ENCODE measurements at regions not wholly inside any gene's neighbourhood (a gene's known extent, or its start where the extent isn't known, plus 50 kb on each side); places are given as distances from the start of the nearest gene placed in this dataset.

GRCh38 chr1:59219916-59220315, 77.0 kb upstream of the FGGY start:
- H3K36me3 ChIP-seq (ENCODE audit: control insufficient read depth in 2 of 4, insufficient read depth in 4 of 4, low read length in 3 of 4) = no peaks in the 10 kb centered on the region
- 81% methylated on average over 2 of the region's 2 CpGs; no CpG with 5 or more reads in 1 of the 2 experiments for WGBS, 2 experiments (ENCODE audit: extremely low coverage in 1 of 2, insufficient coverage in 1 of 2, insufficient read length in 1 of 2, insufficient replicate concordance in 2 of 2, low coverage in 1 of 2, low lambda C conversion rate in 2 of 2, missing lambda C conversion rate in 1 of 2)
- no peak overlapping the region for H3K4ac ChIP-seq (replicated peaks; ENCODE audit: insufficient read length, low read depth, low read length)
- TF ChIP-seq SIRT6 (IDR thresholded peaks at IDR 0.05; ENCODE audit: low read length) (no peak), PHF8 (conservative IDR thresholded peaks at IDR 0.05; ENCODE audit: low read depth, low read length) (no peak), EGR1 (IDR thresholded peaks at IDR 0.05; ENCODE audit: borderline replicate concordance, low read depth, low read length) (no peak), CEBPB (IDR thresholded peaks at IDR 0.05; ENCODE audit: low read depth, low read length) (no peak), EZH2 (IDR thresholded peaks at IDR 0.05; ENCODE audit: low read depth, low read length, severe bottlenecking) (no peak), SP1 (IDR thresholded peaks at IDR 0.05; ENCODE audit: low read depth, low read length) (no peak), CTBP2 (IDR thresholded peaks at IDR 0.05; ENCODE audit: borderline replicate concordance, insufficient read depth, insufficient read length, low read length) (no peak), TAF7 (optimal IDR thresholded peaks at IDR 0.05; ENCODE audit: borderline replicate concordance, low read depth, low read length) (no peak), RNF2 (IDR thresholded peaks at IDR 0.05; ENCODE audit: borderline replicate concordance, low read depth, low read length, missing control alignments, poor library complexity, severe bottlenecking) (no peak), GABPA (IDR thresholded peaks at IDR 0.05; ENCODE audit: borderline replicate concordance, insufficient read depth, low read length) (no peak), RAD21 (IDR thresholded peaks at IDR 0.05 in 1 of 2, conservative IDR thresholded peaks at IDR 0.05 in 1 of 2; ENCODE audit: low read depth in 2 of 2, low read length in 2 of 2) (no peak), TEAD4 (IDR thresholded peaks at IDR 0.05; ENCODE audit: low read depth, low read length) (no peak), KDM1A (IDR thresholded peaks at IDR 0.05; ENCODE audit: borderline replicate concordance, low read length) (no peak), NANOG (IDR thresholded peaks at IDR 0.05; ENCODE audit: insufficient read depth, low read depth, low read length, poor library complexity, severe bottlenecking) (no peak)

More at GRCh38 chr1:59219916-59220315, 77.0 kb upstream of the FGGY start:
- Histone ChIP-seq H4K5ac (ENCODE audit: insufficient read length, low read depth, low read length) (no peak overlapping the region), H4K8ac (ENCODE audit: extremely low read depth, insufficient read depth, low read length) (no peak overlapping the region), H2AFZ (ENCODE audit: low read length) (no peak overlapping the region), H3K27me3 (replicated peaks in 1 of 4; ENCODE audit: control insufficient read depth in 3 of 4, extremely low read depth in 1 of 4, insufficient read depth in 3 of 4, low read length in 3 of 4) (no peaks in the 10 kb centered on the region), H2BK20ac (ENCODE audit: low read length) (no peak overlapping the region), H3K56ac (replicated peaks; ENCODE audit: insufficient read length, low read depth, low read length) (no peak overlapping the region), H2BK5ac (ENCODE audit: low read depth, low read length) (no peak overlapping the region), H3K14ac (ENCODE audit: insufficient read length) (no peak overlapping the region), H3K9me3 (ENCODE audit: insufficient read depth in 2 of 2, low read depth in 1 of 2, low read length in 1 of 2) (peaks cover 0 to 3% of the 10 kb centered on the region in 2 experiments; a peak in 3 of 4 replicates), H3K27ac (ENCODE audit: low read depth, low read length) (no peak overlapping the region), H4K20me1 (replicated peaks in 1 of 2; ENCODE audit: control insufficient read depth in 1 of 2, insufficient read depth in 2 of 2, low read length in 2 of 2) (no peaks in the 10 kb centered on the region), H3K9ac (replicated peaks in 1 of 4; ENCODE audit: extremely low read depth in 1 of 4, low read depth in 3 of 4, low read length in 3 of 4) (no peak overlapping the region), H2BK15ac (ENCODE audit: low read length) (no peak overlapping the region), H3K23me2 (ENCODE audit: low read depth, low read length) (no peaks in the 10 kb centered on the region), H4K91ac (replicated peaks; ENCODE audit: insufficient read length, low read length) (no peak overlapping the region), H2BK12ac (ENCODE audit: low read depth, low read length) (no peak overlapping the region), H2BK120ac (replicated peaks; ENCODE audit: low read depth, low read length) (no peak overlapping the region), H2AK5ac (ENCODE audit: low read depth, low read length) (no peak overlapping the region), H3K4me1 (replicated peaks in 1 of 4; ENCODE audit: control insufficient read depth in 3 of 4, insufficient read depth in 4 of 4, low read length in 3 of 4) (no peaks in the 10 kb centered on the region), H3K79me1 (ENCODE audit: low read depth, low read length) (no peaks in the 10 kb centered on the region), H3K23ac (ENCODE audit: insufficient read length) (no peak overlapping the region), H3K4me2 (ENCODE audit: insufficient read depth in 1 of 2, low read depth in 2 of 2, low read length in 2 of 2) (no peak overlapping the region), H3K4me3 (ENCODE audit: extremely low read depth in 1 of 4, insufficient read depth in 2 of 4, low read depth in 3 of 4, low read length in 4 of 4) (no peak overlapping the region), H3K18ac (ENCODE audit: extremely low read depth, low read length) (no peak overlapping the region), H3K79me2 (ENCODE audit: control insufficient read depth in 1 of 2, insufficient read depth in 2 of 2, low read length in 2 of 2) (no peaks in the 10 kb centered on the region)
- no peak for FAIRE-seq
- POLR2A ChIA-PET (ENCODE audit: partially characterized antibody) = no interaction called here
- DNase-seq (ENCODE audit: low read depth in 1 of 2, low spot score in 2 of 2) = no peak
- CTCF ChIA-PET (ENCODE audit: partially characterized antibody) = interaction anchor here (1.2 to 1.3 kb wide), 3 partner anchors 10 to 539 kb away, joined by 3 to 4 read pairs (median 4); no protein-coding TSS in a partner anchor

All from H1 (cell line).